HCT116 (cell line): ENCODE measurements at regions not wholly inside any gene's neighbourhood (a gene's known extent, or its start where the extent isn't known, plus 50 kb on each side); places are given as distances from the start of the nearest gene placed in this dataset.
"Not testable (repeated sequence)": the region's sequence is repeated elsewhere in the genome, so short reads cannot be mapped to it uniquely, and the experiment has no call there.

Experiments used
- ATAC-seq: fragments of 200-7000 bp; cut with Tn5 transposase; 2 replicates; pipeline ENCODE4 v1.9.1; 2020; ENCODE audit warnings: mild to moderate bottlenecking, moderate library complexity
- BruUV-seq: library from RNA; stranded (reverse); fragments of 400-500 nt; replicated peaks from 2 replicates; lab custom pipeline; 2021; lab: Mats Ljungman, UMichigan
- CTCF ChIA-PET: fragments of 300-600 bp; sonication (Branson Sonifier 250); formaldehyde crosslinking; loops from one replicate; lab custom pipeline; 2021; ENCODE audit warnings: antibody characterized with exemption; lab: Charles Lee
- POLR2A ChIA-PET: fragments of 300-600, 350-600 bp; sonication (Branson Sonifier 250); formaldehyde crosslinking; loops from one replicate; lab custom pipeline; 2021; ENCODE audit warnings: antibody characterized with exemption; lab: Charles Lee
- RAD21 ChIA-PET, 2 experiments: fragments of 300-600 bp; sonication (Branson Sonifier 250); formaldehyde crosslinking; loops; one replicate each; lab custom pipeline; 2023; ENCODE audit warnings: low total read pairs in 2 of 2; ENCODE audit not compliant: uncharacterized antibody in 2 of 2, unreplicated experiment in 2 of 2, low non-redundant PET in 1 of 2; lab: Charles Lee
- DNase-seq: peaks from one replicate; pipeline ENCODE4 v3.0.0-alpha.2; 2010; ENCODE audit warnings: low read depth, low spot score
- H2AFZ ChIP-seq: fragments of 200-600 bp; shearing (Covaris generic), sonication (generic); 2 replicates; pipeline ENCODE4 v1.6.1; 2017; ENCODE audit warnings: low read depth, mixed run types, mixed read lengths, antibody characterized with exemption, low read length; ENCODE audit not compliant: poor library complexity, severe bottlenecking
- H3K27ac ChIP-seq: 2 replicates; pipeline ENCODE4 v1.5.1; 2012; ENCODE audit warnings: low read depth, low read length
- H3K27me3 ChIP-seq: fragments of 200-600 bp; sonication (generic); 2 replicates; pipeline ENCODE4 v1.6.1; 2016; ENCODE audit warnings: mixed run types, low read length, mixed read lengths; ENCODE audit not compliant: insufficient read depth
- H3K36me3 ChIP-seq, 2 experiments: fragments of 200-500 bp in 1 of 2; fragments of 200-600 bp in 1 of 2; sonication (Bioruptor generic) in 1 of 2; sonication (generic) in 1 of 2; 2 replicates each; pipeline versions ENCODE4 v1.5.1 to v1.6.1; 2014 to 2016; ENCODE audit warnings: low read length in 2 of 2, inconsistent platforms in 1 of 2, mixed read lengths in 1 of 2, mixed run types in 1 of 2; ENCODE audit not compliant: insufficient read depth in 2 of 2, control insufficient read depth in 1 of 2
- H3K4me1 ChIP-seq, 2 experiments: fragments of 200-600 bp in 1 of 2; sonication (generic) in 1 of 2; 2 replicates each; pipeline versions ENCODE4 v1.5.1 to v1.6.1; 2012 to 2017; ENCODE audit warnings: low read length in 2 of 2, inconsistent platforms in 1 of 2, mild to moderate bottlenecking in 1 of 2, mixed read lengths in 1 of 2, mixed run types in 1 of 2, moderate library complexity in 1 of 2; ENCODE audit not compliant: insufficient read depth in 2 of 2, control insufficient read depth in 1 of 2
- H3K4me2 ChIP-seq: fragments of 200-600 bp; sonication (generic); 2 replicates; pipeline ENCODE4 v1.6.1; 2017; ENCODE audit warnings: mixed run types, low read length, mixed read lengths
- H3K4me3 ChIP-seq, 2 experiments: fragments of 200-600 bp in 1 of 2; sonication (generic) in 1 of 2; replicated peaks in 1 of 2; 2 replicates each; pipeline ENCODE4 v1.5.1; 2011 to 2016; ENCODE audit warnings: low read length in 2 of 2, control low read depth in 1 of 2, low read depth in 1 of 2, mild to moderate bottlenecking in 1 of 2, mixed read lengths in 1 of 2, mixed run types in 1 of 2
- H3K79me2 ChIP-seq: fragments of 200-600 bp; sonication (generic); 2 replicates; pipeline ENCODE4 v1.6.1; 2017; ENCODE audit warnings: mild to moderate bottlenecking, mixed run types, low read length, moderate library complexity, mixed read lengths; ENCODE audit not compliant: insufficient read depth
- H3K9ac ChIP-seq: fragments of 200-600 bp; sonication (generic); 2 replicates; pipeline ENCODE4 v1.6.1; 2016; ENCODE audit warnings: low read length, mixed read lengths
- H3K9me2 ChIP-seq: fragments of 200-600 bp; sonication (generic), shearing (Covaris generic); 2 replicates; pipeline ENCODE4 v1.6.1; 2017; ENCODE audit warnings: mixed run types, mild to moderate bottlenecking, moderate library complexity; ENCODE audit not compliant: insufficient read depth
- H3K9me3 ChIP-seq, 2 experiments: fragments of 200-500 bp in 1 of 2; fragments of 200-600 bp in 1 of 2; sonication (Bioruptor generic) in 1 of 2; sonication (generic) in 1 of 2; 2 replicates each; pipeline ENCODE4 v1.6.1; 2014 to 2017; ENCODE audit warnings: low read length in 2 of 2, mixed read lengths in 2 of 2, inconsistent platforms in 1 of 2, low read depth in 1 of 2, mild to moderate bottlenecking in 1 of 2, mixed run types in 1 of 2, moderate library complexity in 1 of 2; ENCODE audit not compliant: control insufficient read depth in 1 of 2, insufficient read depth in 1 of 2
- H4K20me1 ChIP-seq: fragments of 200-600 bp; sonication (generic), shearing (Covaris generic); 2 replicates; pipeline ENCODE4 v1.6.1; 2017; ENCODE audit warnings: mixed run types, mild to moderate bottlenecking, moderate library complexity; ENCODE audit not compliant: insufficient read depth
- CTCF ChIP-seq, 3 experiments: fragments of 200-600 bp in 1 of 3; sonication (generic) in 1 of 3; IDR thresholded peaks in 2 of 3; conservative IDR thresholded peaks in 1 of 3; 2 replicates each; pipeline ENCODE4 v1.5.1; 2012 to 2017; ENCODE audit warnings: low read depth in 2 of 3, low read length in 2 of 3, antibody characterized with exemption in 1 of 3, borderline replicate concordance in 1 of 3, control low read depth in 1 of 3, mild to moderate bottlenecking in 1 of 3, mixed read lengths in 1 of 3, mixed run types in 1 of 3, moderate library complexity in 1 of 3; ENCODE audit not compliant: insufficient read depth in 1 of 3
- POLR2AphosphoS5 ChIP-seq: IDR thresholded peaks from 2 replicates; pipeline ENCODE4 v1.6.1; 2011; ENCODE audit warnings: mild to moderate bottlenecking, low read depth, low read length, moderate library complexity
- RAD21 ChIP-seq: IDR thresholded peaks from 2 replicates; pipeline ENCODE4 v1.6.1; 2012; ENCODE audit warnings: low read depth, mild to moderate bottlenecking
- ZFX ChIP-seq: fragments of 450-650 bp; IDR thresholded peaks from 2 replicates; pipeline ENCODE4 v1.6.1; 2017
- intact Hi-C: fragments of 100-400 bp; cut with micrococcal nuclease; formaldehyde crosslinking; loops from 2 replicates; pipeline ENCODE4 v1.10.0; 2022

GRCh38 chr4:4107411-4108107, 119.2 kb downstream of the OTOP1 start:
- H3K9me3 ChIP-seq, H4K20me1 ChIP-seq, H3K4me1 ChIP-seq, BruUV-seq, POLR2A ChIA-PET, intact Hi-C loops, H3K27me3 ChIP-seq, H3K27ac ChIP-seq, H3K9me2 ChIP-seq, H2AFZ ChIP-seq, H3K36me3 ChIP-seq, H3K79me2 ChIP-seq: not testable (repeated sequence)
- peak; percentile 100 for ATAC-seq
- Histone ChIP-seq H3K4me3 (peak overlapping the region; percentile 51 to 62), H3K4me2 (peak overlapping the region; percentile 74), H3K9ac (peak overlapping the region; percentile 51)
- peak; percentile 27 for DNase-seq
- RAD21 ChIA-PET: interaction anchor here in 1 of 2 experiments (1.2 kb wide), 1 partner anchor 122 kb away, joined by 3 read pairs; no protein-coding TSS in a partner anchor
- TF ChIP-seq POLR2AphosphoS5: peak; percentile 44; the same call in 1 of the 2 replicates
- TF ChIP-seq RAD21: peak; percentile 33; the same call in 1 of the 2 replicates
- TF ChIP-seq ZFX: 0 out of 2 replicates have a peak, but pooled peaks have one; percentile 30
- peak; percentile 20 to 67 (median 50); a peak in 5 of 6 replicates for TF ChIP-seq CTCF (IDR thresholded peaks at IDR 0.05 in 2 of 3, conservative IDR thresholded peaks at IDR 0.05 in 1 of 3; ENCODE audit: borderline replicate concordance in 1 of 3, insufficient read depth in 1 of 3, low read depth in 2 of 3, low read length in 2 of 3)
- CTCF ChIA-PET: interaction anchor here (0.6 to 1.5 kb wide), 2 partner anchors 9 to 75 kb away, joined by 3 to 15 read pairs; no protein-coding TSS in a partner anchor

DNA sequence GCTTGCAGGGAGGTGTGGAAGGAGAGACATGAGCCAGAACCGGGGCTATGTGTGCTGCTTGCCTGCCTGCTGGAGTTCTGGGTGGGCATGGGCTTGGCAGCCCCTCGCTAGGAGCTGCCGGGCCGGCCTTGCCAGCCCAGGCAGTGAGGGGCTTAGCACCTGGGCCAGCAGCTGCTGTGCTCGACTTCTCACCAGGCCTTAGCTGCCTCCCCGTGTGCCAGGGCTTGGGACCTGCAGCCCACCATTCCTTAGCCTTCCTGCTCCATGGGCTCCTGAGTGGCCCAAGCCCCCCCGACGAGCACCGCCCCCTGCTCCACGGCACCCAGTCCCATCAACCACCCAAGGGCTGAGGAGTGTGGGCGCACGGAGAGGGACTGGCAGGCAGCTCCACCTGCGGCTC, 111.3 kb downstream of the OTOP1 start:
- H3K79me2 ChIP-seq, H3K36me3 ChIP-seq, H4K20me1 ChIP-seq, H3K9ac ChIP-seq, BruUV-seq, H2AFZ ChIP-seq, POLR2A ChIA-PET, H3K4me2 ChIP-seq, ATAC-seq, H3K27ac ChIP-seq, RAD21 ChIA-PET, H3K27me3 ChIP-seq, CTCF ChIA-PET, H3K4me1 ChIP-seq, intact Hi-C loops, H3K9me2 ChIP-seq, H3K4me3 ChIP-seq, DNase-seq, H3K9me3 ChIP-seq: not testable (repeated sequence)
